HG02610 (cell line): ENCODE measurements at regions not wholly inside any gene's neighbourhood (a gene's known extent, or its start where the extent isn't known, plus 50 kb on each side); places are given as distances from the start of the nearest gene placed in this dataset.

Experiments
- ATAC-seq: cut with Tn5 transposase; IDR thresholded peaks from one replicate; pipeline ENCODE4 v1.9.1; 2021; ENCODE audit warnings: mild to moderate bottlenecking, moderate library complexity; ENCODE audit not compliant: unreplicated experiment

DNA sequence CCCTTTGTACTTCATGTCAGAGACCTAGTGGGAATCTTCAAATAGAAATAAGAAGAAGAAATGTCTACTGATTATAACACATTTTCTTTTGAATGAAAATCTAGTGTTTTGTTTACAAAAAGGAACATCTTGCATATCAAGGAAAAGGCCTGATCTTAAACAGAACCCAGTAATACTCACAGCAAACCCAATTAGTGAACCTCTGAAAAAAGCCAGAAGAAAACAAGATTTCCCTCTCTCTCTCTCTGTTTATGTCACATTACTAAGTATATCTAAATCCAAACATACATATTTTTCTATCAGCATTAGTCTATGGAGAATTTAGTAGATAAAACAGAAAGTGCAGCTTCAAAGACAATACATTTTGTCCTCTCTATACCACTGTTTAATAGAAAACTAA lies 457.9 kb downstream of the NR2F1-AS1 start:
- no peak for ATAC-seq

DNA sequence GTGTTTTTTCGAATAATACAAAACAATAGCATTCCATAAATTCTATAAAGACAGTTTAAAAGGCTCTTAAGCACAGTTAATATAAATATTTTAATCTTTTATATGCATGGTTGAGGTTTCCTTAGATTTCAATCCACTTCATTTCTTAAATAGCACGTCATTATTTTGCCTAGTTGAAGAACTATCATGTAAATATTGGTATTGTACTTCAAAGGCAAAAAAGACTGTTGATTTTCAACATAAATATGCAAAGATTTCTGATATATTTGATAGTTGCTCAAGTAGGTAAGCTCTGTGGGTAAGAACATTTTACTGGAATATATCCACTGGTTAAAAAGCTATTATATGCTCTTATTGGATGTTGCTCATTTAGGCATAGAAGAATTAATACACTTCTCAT lies 458.6 kb downstream of the NR2F1-AS1 start:
- ATAC-seq, result no peak

- no peak for ATAC-seq
Observed at GRCh38 chr5:93120771-93121170, 460.2 kb downstream of the NR2F1-AS1 start.

DNA sequence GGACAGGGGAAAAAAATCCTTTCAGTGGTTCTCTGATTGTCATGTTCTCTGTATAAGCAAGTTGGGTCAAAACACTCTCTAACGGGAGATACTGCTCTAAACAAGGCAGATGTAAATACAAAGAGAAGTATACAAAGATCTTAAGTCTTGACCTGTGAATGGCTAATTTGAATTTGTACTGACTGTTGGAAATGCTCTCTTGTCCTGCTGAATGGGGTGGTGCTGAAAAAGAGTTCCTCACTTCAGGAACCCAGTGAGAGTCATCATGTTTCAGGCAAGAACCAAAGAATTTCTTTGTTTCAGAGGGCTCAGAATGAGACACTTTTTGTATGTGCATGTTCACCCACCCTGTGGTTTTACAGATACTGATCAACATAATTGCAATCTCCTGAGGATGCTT lies 461.0 kb downstream of the NR2F1-AS1 start:
- ATAC-seq, result no peak

GRCh38 chr5:93117751-93118531 lies 463.1 kb downstream of the NR2F1-AS1 start:
- ATAC-seq, result no peak

DNA sequence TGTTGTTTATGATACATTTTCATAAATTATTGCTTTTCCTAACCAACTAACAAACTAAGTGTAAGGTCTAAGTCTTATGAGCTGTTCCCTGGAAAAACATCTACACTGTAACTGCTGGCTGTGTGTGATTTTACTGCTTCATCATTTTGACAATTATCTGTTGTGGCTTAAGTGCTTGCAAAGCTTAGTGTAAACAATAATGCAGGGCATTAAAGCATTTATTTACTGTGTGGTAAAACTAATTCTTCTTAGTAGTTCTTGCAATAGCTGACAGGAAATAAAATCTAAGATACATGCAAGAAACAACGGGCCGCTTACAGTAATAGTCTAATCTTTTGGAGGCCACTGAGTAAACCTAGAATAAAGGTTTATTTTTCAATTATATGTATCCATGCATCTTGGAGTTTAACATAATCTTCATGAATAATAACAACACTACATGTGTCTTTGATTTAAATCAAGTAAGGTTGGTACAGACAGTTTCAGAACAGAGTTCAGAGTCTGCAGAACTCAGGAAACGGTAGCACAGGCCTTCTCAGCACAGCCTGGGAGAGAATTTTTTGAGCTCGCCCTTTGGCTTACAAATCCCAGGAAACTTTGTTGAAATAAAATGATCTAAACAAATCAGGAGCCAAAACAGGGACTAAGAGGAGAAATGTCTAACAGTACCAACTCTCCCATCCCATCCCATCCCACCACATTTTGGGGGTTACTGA lies 473.1 kb downstream of the NR2F1-AS1 start:
- no peak for ATAC-seq

DNA sequence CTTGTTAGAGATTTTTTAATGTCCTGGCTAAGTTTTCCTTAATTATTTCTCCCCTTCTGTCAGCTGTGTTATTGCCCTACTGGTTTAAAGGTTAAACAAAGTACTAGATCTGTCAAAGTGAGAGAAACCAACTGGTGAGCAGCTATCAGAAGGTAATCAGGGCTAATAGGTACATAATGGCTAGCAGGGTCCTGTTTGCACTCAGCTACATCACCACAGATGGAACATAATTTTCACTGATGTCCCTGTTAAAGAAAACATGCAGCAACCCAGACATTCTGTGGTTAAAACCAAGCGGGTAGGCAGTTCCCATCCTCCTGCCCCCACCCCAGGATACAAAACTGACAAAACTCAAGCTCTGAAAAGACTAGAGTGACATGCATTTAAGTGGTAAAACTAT lies 473.9 kb downstream of the NR2F1-AS1 start:
- no peak for ATAC-seq

DNA sequence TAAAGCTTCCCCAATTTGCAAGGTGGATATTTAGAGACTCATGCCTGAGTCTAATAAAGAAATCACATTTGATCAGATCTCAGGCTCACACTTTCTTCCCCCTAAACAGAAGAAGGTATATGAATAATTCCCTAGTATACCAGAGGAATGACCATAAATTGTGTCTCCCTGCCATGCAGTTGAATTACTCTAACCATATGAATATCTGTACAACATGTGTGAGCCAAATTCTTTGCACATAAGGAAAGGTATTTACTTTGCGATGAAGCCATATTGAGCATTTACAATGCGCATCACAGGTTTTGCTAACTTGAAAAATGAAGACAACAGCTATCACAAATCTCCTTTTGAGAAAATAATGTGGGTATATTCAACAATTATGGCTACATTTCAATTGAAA lies 479.4 kb downstream of the NR2F1-AS1 start:
- no peak for ATAC-seq

- ATAC-seq, result no peak
Observed at GRCh38 chr5:93100976-93101375, 480.0 kb downstream of the NR2F1-AS1 start.

GRCh38 chr5:93100428-93100827 lies 480.6 kb downstream of the NR2F1-AS1 start:
- no peak for ATAC-seq

- no peak for ATAC-seq
Observed at GRCh38 chr5:93099902-93100347, 481.1 kb downstream of the NR2F1-AS1 start.

GRCh38 chr5:93096561-93096960 lies 484.5 kb downstream of the NR2F1-AS1 start:
- ATAC-seq, result no peak

DNA sequence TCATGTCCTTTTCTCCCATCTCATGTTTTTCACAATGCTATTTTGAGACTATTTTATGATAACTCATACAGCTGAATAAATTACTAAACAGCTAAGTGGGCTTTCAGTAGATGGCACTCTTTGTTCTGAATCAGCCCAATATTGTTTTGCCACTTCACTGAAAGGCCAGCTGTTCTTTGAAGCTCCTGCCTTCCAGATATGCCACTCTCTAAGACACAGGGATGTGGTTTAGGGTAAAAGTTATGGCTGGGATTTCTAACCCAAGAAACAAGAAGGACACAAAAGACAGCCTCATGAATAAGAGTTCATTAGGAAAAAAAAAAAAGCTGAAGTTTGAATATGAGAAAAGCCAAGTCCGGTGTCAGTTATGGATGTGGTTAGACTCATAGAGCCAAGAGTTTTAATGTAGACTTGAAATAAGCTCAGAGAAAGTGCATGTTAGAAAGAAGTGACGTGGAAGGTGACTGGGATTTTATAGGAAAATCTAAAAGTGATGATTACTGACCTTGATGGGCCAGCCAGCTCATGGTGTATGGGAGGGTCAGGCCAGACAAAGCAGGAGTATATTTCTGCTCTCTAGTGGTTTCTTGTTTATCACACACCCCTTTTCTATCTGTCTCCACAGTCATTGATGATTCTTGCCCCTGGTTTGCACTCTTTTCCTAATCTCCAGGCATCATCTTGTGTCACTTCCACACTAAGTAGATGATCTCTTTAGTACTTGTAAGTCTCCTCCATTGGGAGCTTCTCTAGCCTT lies 488.5 kb downstream of the NR2F1-AS1 start:
- ATAC-seq, result no peak

DNA sequence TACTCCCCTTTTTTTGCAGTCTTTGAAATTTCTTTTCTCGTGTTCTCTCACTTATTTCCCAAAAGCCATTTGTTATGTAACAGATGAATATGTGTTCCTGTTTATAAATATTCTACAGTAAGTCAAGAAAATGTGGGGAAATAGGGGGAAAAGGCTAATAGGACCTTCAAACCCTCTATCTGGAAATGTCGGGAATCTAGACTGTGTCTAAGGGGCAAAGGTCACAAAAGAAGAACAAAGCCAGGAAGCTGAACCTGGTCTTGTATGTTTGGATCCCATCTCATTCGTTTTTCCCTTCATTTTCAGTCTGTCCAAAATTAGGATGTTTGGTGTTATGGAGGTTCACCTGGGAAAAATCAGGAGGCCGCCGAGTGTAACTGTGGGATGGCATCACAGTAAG lies 490.3 kb downstream of the NR2F1-AS1 start:
- no peak for ATAC-seq

- no peak for ATAC-seq
Observed at GRCh38 chr5:93088592-93089389, 492.2 kb downstream of the NR2F1-AS1 start.

DNA sequence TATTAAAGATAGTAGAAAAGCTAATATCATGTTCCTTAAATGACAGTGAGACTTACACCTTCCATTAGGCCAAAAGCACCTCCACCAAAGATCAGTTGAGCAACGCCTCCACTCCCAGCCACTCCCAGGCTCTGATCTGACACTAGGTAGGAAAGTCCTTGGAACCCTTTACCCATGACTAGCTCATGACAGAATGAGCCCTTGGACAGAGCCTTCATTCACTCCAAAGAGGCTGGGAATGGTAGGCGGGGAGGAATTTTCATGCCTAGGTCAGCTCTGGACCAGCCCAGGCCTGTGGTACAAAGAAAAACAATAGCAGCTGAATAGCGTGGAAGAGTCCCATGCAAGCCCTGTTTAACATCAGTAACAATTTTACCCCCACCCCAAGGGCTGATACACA lies 493.7 kb downstream of the NR2F1-AS1 start:
- no peak for ATAC-seq

DNA sequence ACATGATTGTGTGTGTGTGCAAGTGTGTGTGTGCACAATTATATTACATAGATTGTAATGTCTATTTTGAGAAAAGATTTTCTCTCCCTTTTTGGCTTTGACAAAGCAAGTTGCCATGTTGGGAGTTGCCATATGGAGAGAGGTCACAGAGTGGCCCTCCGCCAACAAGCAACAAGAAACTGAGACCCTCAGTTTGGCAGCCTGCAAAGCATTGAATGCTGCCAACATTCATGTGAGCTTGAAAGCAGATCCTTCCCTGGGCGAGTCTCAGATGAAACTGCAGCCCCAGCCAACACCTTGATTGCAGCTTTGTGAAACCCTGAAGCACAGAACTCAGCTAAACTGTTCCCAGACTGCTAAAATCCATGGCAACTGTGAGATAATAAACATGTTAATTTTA lies 498.0 kb downstream of the NR2F1-AS1 start:
- ATAC-seq, result no peak

DNA sequence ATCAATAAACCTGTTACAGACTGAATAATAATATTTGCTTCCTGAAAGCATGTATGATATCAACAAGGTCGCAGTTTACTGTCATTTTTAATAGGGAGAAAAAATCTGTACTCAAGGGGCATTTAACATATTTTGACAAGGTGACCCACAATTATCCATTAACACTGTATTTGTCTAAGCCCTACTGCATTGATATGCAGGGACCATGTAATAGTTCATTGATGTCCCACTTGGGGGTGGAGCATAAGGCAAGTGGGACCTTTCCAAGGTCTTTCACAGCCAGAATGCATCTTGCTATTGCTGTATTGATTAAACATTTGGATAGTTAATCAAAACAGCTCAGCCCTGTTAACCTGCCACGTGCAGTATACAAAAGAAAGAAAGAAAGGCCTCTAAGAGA lies 502.0 kb downstream of the NR2F1-AS1 start:
- no peak for ATAC-seq

- ATAC-seq, result peak; percentile 87
Observed at GRCh38 chr5:93078082-93079038, 502.7 kb downstream of the NR2F1-AS1 start.

- ATAC-seq, result no peak
Observed at GRCh38 chr5:93076566-93076965, 504.5 kb downstream of the NR2F1-AS1 start.
